ENCODE measurements at regions not wholly inside any gene's neighbourhood (a gene's known extent, or its start where the extent isn't known, plus 50 kb on each side); places are given as distances from the start of the nearest gene placed in this dataset.

DNA sequence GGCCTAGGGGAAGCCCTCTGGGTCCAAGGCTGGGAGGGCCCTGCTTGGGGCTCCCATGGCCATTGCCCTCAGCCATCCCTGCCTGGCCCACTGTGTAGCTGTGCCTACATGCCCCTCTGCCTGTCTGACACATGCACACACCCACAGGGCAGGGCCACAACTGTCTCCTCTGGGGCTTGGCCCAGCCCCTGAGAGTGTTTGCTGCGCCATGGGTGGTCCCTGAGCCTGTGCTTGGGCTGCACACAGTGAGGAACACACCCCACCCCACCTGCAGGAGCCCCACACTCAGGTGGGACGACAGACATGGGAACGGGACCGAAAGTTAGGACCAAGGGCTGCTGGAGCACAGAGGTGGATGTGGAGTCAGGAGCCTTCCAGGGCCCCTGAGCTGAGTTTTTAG, 489.5 kb downstream of the TBC1D22A start:
- TF ChIP-seq EZH2phosphoT487 (IDR thresholded peaks at IDR 0.05; ENCODE audit: borderline replicate concordance, low read length) (no peak), EZH2 (IDR thresholded peaks at IDR 0.05; ENCODE audit: low read length, unreplicated experiment) (no peak)
- TF ChIP-seq, protein P1, sequence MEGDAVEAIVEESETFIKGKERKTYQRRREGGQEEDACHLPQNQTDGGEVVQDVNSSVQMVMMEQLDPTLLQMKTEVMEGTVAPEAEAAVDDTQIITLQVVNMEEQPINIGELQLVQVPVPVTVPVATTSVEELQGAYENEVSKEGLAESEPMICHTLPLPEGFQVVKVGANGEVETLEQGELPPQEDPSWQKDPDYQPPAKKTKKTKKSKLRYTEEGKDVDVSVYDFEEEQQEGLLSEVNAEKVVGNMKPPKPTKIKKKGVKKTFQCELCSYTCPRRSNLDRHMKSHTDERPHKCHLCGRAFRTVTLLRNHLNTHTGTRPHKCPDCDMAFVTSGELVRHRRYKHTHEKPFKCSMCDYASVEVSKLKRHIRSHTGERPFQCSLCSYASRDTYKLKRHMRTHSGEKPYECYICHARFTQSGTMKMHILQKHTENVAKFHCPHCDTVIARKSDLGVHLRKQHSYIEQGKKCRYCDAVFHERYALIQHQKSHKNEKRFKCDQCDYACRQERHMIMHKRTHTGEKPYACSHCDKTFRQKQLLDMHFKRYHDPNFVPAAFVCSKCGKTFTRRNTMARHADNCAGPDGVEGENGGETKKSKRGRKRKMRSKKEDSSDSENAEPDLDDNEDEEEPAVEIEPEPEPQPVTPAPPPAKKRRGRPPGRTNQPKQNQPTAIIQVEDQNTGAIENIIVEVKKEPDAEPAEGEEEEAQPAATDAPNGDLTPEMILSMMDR (conservative IDR thresholded peaks at IDR 0.05; ENCODE audit: low read depth, low read length): no peak

All from PC-3 (cell line).